Right lobe of liver (tissue), 6 donors: ENCODE measurements at regions not wholly inside any gene's neighbourhood (a gene's known extent, or its start where the extent isn't known, plus 50 kb on each side); places are given as distances from the start of the nearest gene placed in this dataset.

ENCODE experiments used
- ATAC-seq, 4 donors: fragments of 200-7000 bp; cut with Tn5 transposase; one replicate each; pipeline ENCODE4 v1.9.1; 2020; ENCODE audit warnings: mild to moderate bottlenecking in 4 of 4, moderate library complexity in 4 of 4
- DNase-seq, 3 donors: peaks; one replicate each; pipeline ENCODE4 v3.0.0-alpha.2; 2020
- H3K27ac ChIP-seq, 3 donors: fragments of 200-600 bp; one replicate each; pipeline ENCODE4 v1.8.0; 2022
- H3K27me3 ChIP-seq, 2 donors: fragments of 200-600 bp; one replicate each; pipeline ENCODE4 v1.8.0; 2022
- H3K36me3 ChIP-seq, 4 donors: fragments of 200-600 bp; sonication (generic) in 1 of 4; one replicate each; pipeline versions ENCODE4 v1.5.1 to v1.8.0; 2017 to 2022; ENCODE audit warnings: control low read depth in 1 of 4
- H3K4me1 ChIP-seq, 4 donors: fragments of 200-600 bp; sonication (generic) in 1 of 4; one replicate each; pipeline versions ENCODE4 v1.5.1 to v1.8.0; 2017 to 2022; ENCODE audit warnings: control low read depth in 1 of 4
- H3K4me3 ChIP-seq, 3 donors: fragments of 200-600 bp; one replicate each; pipeline ENCODE4 v1.8.0; 2022
- H3K9me3 ChIP-seq, 4 donors: fragments of 200-600 bp; sonication (generic) in 1 of 4; one replicate each; pipeline versions ENCODE4 v1.5.1 to v1.8.0; 2017 to 2022; ENCODE audit warnings: control low read depth in 1 of 4
- CTCF ChIP-seq, 4 donors: fragments of 200-600 bp in 3 of 4; fragments of 450-650 bp in 1 of 4; IDR thresholded peaks; one replicate each; pipeline versions ENCODE4 v1.5.1 to v1.8.0; 2016 to 2022; ENCODE audit warnings: antibody characterized with exemption in 4 of 4, mild to moderate bottlenecking in 2 of 4
- POLR2A ChIP-seq: fragments of 450-650 bp; IDR thresholded peaks from one replicate; pipeline ENCODE4 v1.6.1; 2017; ENCODE audit warnings: antibody characterized with exemption, mild to moderate bottlenecking
- WGBS: methylation state at CpG from one replicate; pipeline ENCODE4 v1.1.6; 2018; ENCODE audit warnings: low coverage, low lambda C conversion rate; ENCODE audit not compliant: insufficient coverage; ENCODE audit errors: missing lambda C conversion rate; 5-methylcytosine and 5-hydroxymethylcytosine counted together
- intact Hi-C, 2 donors: fragments of 100-400 bp; cut with DNase I; formaldehyde crosslinking; loops; one replicate each; pipeline versions ENCODE4 v1.11.2 to v1.14.1; 2022
- donor health status: DM: no; HTN: yes; CAD: no.
- donor health status: DM: no; HTN: no; CAD: no.
- donor health status: DM: no; HTN: no; CAD: no.
- donor health status: DM: no; HTN: yes; CAD: no.
- donor health status: DM: no; HTN: yes; CAD: no.

- Histone ChIP-seq H3K27ac (no peak overlapping the region), H3K4me1 (no peaks in the 10 kb centered on the region), H3K4me3 (no peak overlapping the region), H3K9me3 (no peaks in the 10 kb centered on the region), H3K27me3 (no peaks in the 10 kb centered on the region), H3K36me3 (no peaks in the 10 kb centered on the region)
- intact Hi-C loops: no loop called here
- no peak for DNase-seq
- WGBS: 67% methylated on average over 2 of the region's 2 CpGs
- ATAC-seq: no peak
- TF ChIP-seq POLR2A (no peak), CTCF (IDR thresholded peaks at IDR 0.05) (no peak)
Measured at GRCh38 chr4:177509226-177509745, 67.0 kb upstream of the AGA start.

- no peaks in the 10 kb centered on the region for H3K36me3 ChIP-seq
- H3K4me1 ChIP-seq: no peaks in the 10 kb centered on the region
- no peaks in the 10 kb centered on the region for H3K27me3 ChIP-seq
- no peaks in the 10 kb centered on the region for H3K9me3 ChIP-seq
- intact Hi-C loops: no loop called here
- WGBS: 72% methylated on average over 3 of the region's 3 CpGs
- ATAC-seq (no peak), DNase-seq (no peak)
- TF ChIP-seq CTCF (IDR thresholded peaks at IDR 0.05) (no peak), POLR2A (no peak)
- no peak overlapping the region for H3K4me3 ChIP-seq
- no peak overlapping the region for H3K27ac ChIP-seq
Measured at GRCh38 chr4:177511611-177512010, 69.4 kb upstream of the AGA start.

GRCh38 chr4:177512646-177513045 lies 70.4 kb upstream of the AGA start:
- Histone ChIP-seq H3K4me3 (no peak overlapping the region), H3K27me3 (no peaks in the 10 kb centered on the region), H3K27ac (no peak overlapping the region), H3K9me3 (no peaks in the 10 kb centered on the region), H3K36me3 (no peaks in the 10 kb centered on the region), H3K4me1 (no peaks in the 10 kb centered on the region)
- TF ChIP-seq CTCF (IDR thresholded peaks at IDR 0.05): no peak
- ATAC-seq: no peak
- no peak for DNase-seq
- intact Hi-C loops: no loop called here

- no peak overlapping the region for H3K4me3 ChIP-seq
- no peaks in the 10 kb centered on the region for H3K4me1 ChIP-seq
- H3K9me3 ChIP-seq: no peaks in the 10 kb centered on the region
- ATAC-seq: no peak
- no peaks in the 10 kb centered on the region for H3K36me3 ChIP-seq
- H3K27me3 ChIP-seq: no peaks in the 10 kb centered on the region
- TF ChIP-seq CTCF (IDR thresholded peaks at IDR 0.05): no peak
- no peak for TF ChIP-seq POLR2A
- H3K27ac ChIP-seq: no peak overlapping the region
- DNase-seq: no peak
- intact Hi-C loops: no loop called here
- 77% methylated on average over 2 of the region's 2 CpGs for WGBS
Measured at GRCh38 chr4:177517862-177518261, 75.6 kb upstream of the AGA start.
